GM12878 (cell line): ENCODE measurements at regions not wholly inside any gene's neighbourhood (a gene's known extent, or its start where the extent isn't known, plus 50 kb on each side); places are given as distances from the start of the nearest gene placed in this dataset.

ENCODE experiments used
- BACH1 ChIP-seq: fragments of 450-650 bp; IDR thresholded peaks from 2 replicates; pipeline ENCODE4 v1.6.1; 2017; ENCODE audit warnings: mild to moderate bottlenecking, borderline replicate concordance
- CTCF ChIP-seq, 3 experiments: IDR thresholded peaks in 2 of 3; conservative IDR thresholded peaks in 1 of 3; 2 replicates each; pipeline ENCODE4 v1.5.1; 2011; ENCODE audit warnings: low read depth in 3 of 3, low read length in 3 of 3, mild to moderate bottlenecking in 3 of 3, control low read depth in 2 of 3, moderate library complexity in 2 of 3, inconsistent platforms in 1 of 3, mixed read lengths in 1 of 3; ENCODE audit not compliant: control insufficient read depth in 2 of 3, insufficient read depth in 1 of 3; ENCODE audit errors: extremely low read depth in 1 of 3
- EGR1 ChIP-seq, 2 experiments: IDR thresholded peaks; 1 replicate in 1 of 2; 2 replicates in 1 of 2; pipeline ENCODE4 v1.6.1; 2011 to 2012; ENCODE audit warnings: low read depth in 2 of 2, low read length in 2 of 2, borderline replicate concordance in 1 of 2, mild to moderate bottlenecking in 1 of 2, moderate library complexity in 1 of 2
- KDM1A ChIP-seq: fragments of 200-600 bp; sonication (generic); IDR thresholded peaks from 2 replicates; pipeline ENCODE4 v1.6.1; 2016; ENCODE audit warnings: borderline replicate concordance
- NFXL1 ChIP-seq: fragments of 450-650 bp; IDR thresholded peaks from 2 replicates; pipeline ENCODE4 v1.6.1; 2017; ENCODE audit warnings: antibody characterized with exemption, mild to moderate bottlenecking, borderline replicate concordance
- RAD51 ChIP-seq: fragments of 450-650 bp; IDR thresholded peaks from 2 replicates; pipeline ENCODE4 v1.6.1; 2016; ENCODE audit warnings: moderate library complexity, mild to moderate bottlenecking, inconsistent platforms
- REST ChIP-seq: IDR thresholded peaks from 2 replicates; pipeline ENCODE4 v1.6.1; 2012; ENCODE audit warnings: mild to moderate bottlenecking, low read depth, low read length
- SIX5 ChIP-seq: IDR thresholded peaks from 2 replicates; pipeline ENCODE4 v1.6.1; 2011; ENCODE audit warnings: mild to moderate bottlenecking, low read depth, low read length, moderate library complexity; ENCODE audit not compliant: severe bottlenecking
- TAF1 ChIP-seq: IDR thresholded peaks from 2 replicates; pipeline ENCODE4 v1.6.1; 2011; ENCODE audit warnings: mild to moderate bottlenecking, low read depth, low read length, borderline replicate concordance
- TCF12 ChIP-seq: IDR thresholded peaks from 2 replicates; pipeline ENCODE4 v1.6.1; 2011; ENCODE audit warnings: low read depth, mild to moderate bottlenecking, low read length
- ZBTB11 ChIP-seq: fragments of 450-650 bp; formaldehyde crosslinking; IDR thresholded peaks from 2 replicates; pipeline ENCODE4 v1.5.0; 2022; ENCODE audit warnings: mild to moderate bottlenecking, missing genetic modification characterization
- ZBTB33 ChIP-seq: fragments of 450-650 bp; IDR thresholded peaks from 2 replicates; pipeline ENCODE4 v1.6.1; 2017; ENCODE audit warnings: mild to moderate bottlenecking
- ZSCAN29 ChIP-seq: fragments of 450-650 bp; IDR thresholded peaks from 2 replicates; pipeline ENCODE4 v1.6.1; 2017; ENCODE audit warnings: mild to moderate bottlenecking, moderate library complexity

- TF ChIP-seq CTCF (IDR thresholded peaks at IDR 0.05 in 2 of 3, conservative IDR thresholded peaks at IDR 0.05 in 1 of 3; ENCODE audit: control insufficient read depth in 2 of 3, extremely low read depth in 1 of 3, insufficient read depth in 1 of 3, low read depth in 3 of 3, low read length in 3 of 3) (no peak), NFXL1 (no peak), RAD51 (no peak), ZBTB11 (no peak), TCF12 (no peak), BACH1 (no peak), TAF1 (no peak), REST (no peak), ZSCAN29 (no peak), ZBTB33 (no peak), SIX5 (no peak), KDM1A (no peak), EGR1 (IDR thresholded peaks at IDR 0.05; ENCODE audit: borderline replicate concordance in 1 of 2, low read depth in 2 of 2, low read length in 2 of 2) (no peak)
These were observed 97.3 kb upstream of the NAMPT start for GRCh38 chr7:106382129-106382528.
